ENCODE measurements at regions not wholly inside any gene's neighbourhood (a gene's known extent, or its start where the extent isn't known, plus 50 kb on each side); places are given as distances from the start of the nearest gene placed in this dataset.

- WGBS (ENCODE audit: insufficient coverage, low coverage, missing lambda C conversion rate), result under 1% methylated on average over 18 of the region's 24 CpGs
- H4K20me1 ChIP-seq (replicated peaks; ENCODE audit: control insufficient read depth, insufficient read depth, low read length), result no peaks in the 10 kb centered on the region
- CTCF ChIA-PET (ENCODE audit: low intra/inter-chr PET ratio), result no interaction called here
- peak overlapping the region in 1 of 2 experiments; percentile 26; a peak in 1 of 4 replicates for H3K9ac ChIP-seq (ENCODE audit: insufficient read depth in 1 of 2, low read depth in 2 of 2, low read length in 2 of 2)
- H3K4me2 ChIP-seq (ENCODE audit: insufficient read depth, low read length), result no peak overlapping the region
- DNase-seq (ENCODE audit: extremely low read depth in 1 of 4, low spot score in 3 of 4) (no peak), ATAC-seq (no peak), FAIRE-seq (no peak)
- no peaks in the 10 kb centered on the region for H3K79me2 ChIP-seq (ENCODE audit: control insufficient read depth, insufficient read depth, low read length)
- no peak overlapping the region for H3K4me3 ChIP-seq
- intact Hi-C loops (cut with micrococcal nuclease) (no loop called here), in situ Hi-C loops (cut with MboI) (no loop called here)
- peaks cover 5 to 44% of the 10 kb centered on the region in 2 experiments; a peak in 2 of 5 replicates for H3K27me3 ChIP-seq (ENCODE audit: control insufficient read depth in 2 of 2, insufficient read depth in 2 of 2, low read length in 2 of 2)
- no peaks in the 10 kb centered on the region for H3K9me3 ChIP-seq (replicated peaks; ENCODE audit: control insufficient read depth, insufficient read depth, low read depth, low read length)
- H3K9me1 ChIP-seq (ENCODE audit: control insufficient read depth, insufficient read depth, low read length), result no peaks in the 10 kb centered on the region
- H3K4me1 ChIP-seq (replicated peaks in 1 of 2; ENCODE audit: control insufficient read depth in 2 of 2, insufficient read depth in 2 of 2, low read length in 2 of 2), result peaks cover 0 to 43% of the 10 kb centered on the region in 2 experiments; a peak in 2 of 5 replicates
- no peak overlapping the region for H3K27ac ChIP-seq (ENCODE audit: extremely low read depth, low read depth, low read length)
- no TSS peak for BruUV-seq (replicated peaks)
- H2AFZ ChIP-seq (ENCODE audit: low read depth, low read length), result no peak overlapping the region
- no peaks in the 10 kb centered on the region for H3K36me3 ChIP-seq (ENCODE audit: control insufficient read depth, insufficient read depth, low read length)
- TF ChIP-seq ZNF407 (IDR thresholded peaks at IDR 0.05; ENCODE audit: low read depth) (no peak), MCM5 (IDR thresholded peaks at IDR 0.05; ENCODE audit: low read depth) (no peak), ZNF217 (CRISPR knock-in tag; IDR thresholded peaks at IDR 0.05) (no peak)
- POLR2A ChIA-PET, result interaction anchor here (0.6 kb wide), 1 partner anchor 84 kb away, joined by 3 read pairs; no protein-coding TSS in a partner anchor
Observed at GRCh38 chr4:1505511-1506460, 99.5 kb upstream of the NKX1-1 start.

Measured in K562 (cell line).